ENCODE measurements at regions not wholly inside any gene's neighbourhood (a gene's known extent, or its start where the extent isn't known, plus 50 kb on each side); places are given as distances from the start of the nearest gene placed in this dataset.

- DNase-seq = no peak
- Histone ChIP-seq H3K4me3 (no peak overlapping the region), H3K36me3 (ENCODE audit: low read depth, missing control alignments) (no peaks in the 10 kb centered on the region), H3K4me1 (no peaks in the 10 kb centered on the region), H3K27ac (no peak overlapping the region), H3K27me3 (no peaks in the 10 kb centered on the region), H3K9me3 (no peaks in the 10 kb centered on the region)
- no peak for TF ChIP-seq CTCF (IDR thresholded peaks at IDR 0.05)
- TF ChIP-seq POLR2A (IDR thresholded peaks at IDR 0.05) = no peak
- 81 to 82% methylated on average over 14 to 17 of the region's 17 CpGs for WGBS, 2 donors
- intact Hi-C loops (cut with DNase I; ENCODE audit: low total_unique reads) = no loop called here
Measured at GRCh38 chr6:168222115-168223043, 97.2 kb downstream of the DACT2 start.

- H3K4me1 ChIP-seq = no peaks in the 10 kb centered on the region
- intact Hi-C loops (cut with DNase I; ENCODE audit: low total_unique reads) = no loop called here
- 87 to 88% methylated on average over 6 to 8 of the region's 8 CpGs for WGBS, 2 donors
- no peaks in the 10 kb centered on the region for H3K9me3 ChIP-seq
- TF ChIP-seq POLR2A (IDR thresholded peaks at IDR 0.05) = no peak
- TF ChIP-seq CTCF (IDR thresholded peaks at IDR 0.05) = no peak
- no peak overlapping the region for H3K27ac ChIP-seq
- no peaks in the 10 kb centered on the region for H3K36me3 ChIP-seq (ENCODE audit: low read depth, missing control alignments)
- no peak overlapping the region for H3K4me3 ChIP-seq
- no peak for DNase-seq
- H3K27me3 ChIP-seq = no peaks in the 10 kb centered on the region
Measured at GRCh38 chr6:168221497-168222079, 98.0 kb downstream of the DACT2 start.

GRCh38 chr6:168221000-168221399, 98.6 kb downstream of the DACT2 start:
- intact Hi-C loops (cut with DNase I; ENCODE audit: low total_unique reads) = no loop called here
- H3K27ac ChIP-seq = no peak overlapping the region
- no peaks in the 10 kb centered on the region for H3K27me3 ChIP-seq
- TF ChIP-seq POLR2A (IDR thresholded peaks at IDR 0.05) (no peak), CTCF (IDR thresholded peaks at IDR 0.05) (no peak)
- no peaks in the 10 kb centered on the region for H3K36me3 ChIP-seq (ENCODE audit: low read depth, missing control alignments)
- no peaks in the 10 kb centered on the region for H3K9me3 ChIP-seq
- no peak for DNase-seq
- no peak overlapping the region for H3K4me3 ChIP-seq
- WGBS, 2 donors = 85 to 87% methylated on average over 5 of the region's 5 CpGs
- no peaks in the 10 kb centered on the region for H3K4me1 ChIP-seq

GRCh38 chr6:168219804-168220203, 99.8 kb downstream of the DACT2 start:
- no peak overlapping the region for H3K27ac ChIP-seq
- H3K4me3 ChIP-seq = no peak overlapping the region
- no peak for TF ChIP-seq CTCF (IDR thresholded peaks at IDR 0.05)
- TF ChIP-seq POLR2A (IDR thresholded peaks at IDR 0.05) = no peak
- H3K27me3 ChIP-seq = no peaks in the 10 kb centered on the region
- no peaks in the 10 kb centered on the region for H3K4me1 ChIP-seq
- DNase-seq = no peak
- no peaks in the 10 kb centered on the region for H3K9me3 ChIP-seq
- no peaks in the 10 kb centered on the region for H3K36me3 ChIP-seq (ENCODE audit: low read depth, missing control alignments)
- intact Hi-C loops (cut with DNase I; ENCODE audit: low total_unique reads) = no loop called here
- 87 to 88% methylated on average over 9 to 10 of the region's 10 CpGs for WGBS, 2 donors

All from testis (tissue), 2 donors.